ENCODE measurements at regions not wholly inside any gene's neighbourhood (a gene's known extent, or its start where the extent isn't known, plus 50 kb on each side); places are given as distances from the start of the nearest gene placed in this dataset.

DNA sequence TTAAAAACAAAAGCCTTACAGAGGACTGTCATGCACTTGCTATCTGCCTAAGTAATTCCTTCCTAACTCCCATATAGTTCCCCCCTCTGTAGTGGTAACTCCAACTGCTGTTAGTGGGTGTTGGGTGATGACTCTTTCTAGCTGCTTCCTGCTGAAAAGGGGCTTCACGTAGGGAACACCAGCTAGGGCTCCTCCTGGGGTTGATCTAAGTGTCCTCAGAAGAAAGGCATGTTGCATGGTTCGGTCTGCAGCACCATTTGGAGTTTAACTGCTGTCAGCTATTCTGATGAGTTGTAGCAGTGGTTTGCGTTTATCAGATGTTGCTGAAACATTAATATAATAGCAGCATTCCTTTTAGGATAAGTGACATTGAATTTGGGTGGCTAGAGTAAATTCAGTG lies 281.9 kb upstream of the TUSC1 start:
- H3K27me3 Mint-ChIP-seq, result no peaks in the 10 kb centered on the region
- no peak overlapping the region for H3K27ac Mint-ChIP-seq
- no peak overlapping the region for H3K4me3 Mint-ChIP-seq
- DNase-seq (ENCODE audit: extremely low spot score, unreplicated experiment), result no peak
- TF ChIP-seq, protein P1, sequence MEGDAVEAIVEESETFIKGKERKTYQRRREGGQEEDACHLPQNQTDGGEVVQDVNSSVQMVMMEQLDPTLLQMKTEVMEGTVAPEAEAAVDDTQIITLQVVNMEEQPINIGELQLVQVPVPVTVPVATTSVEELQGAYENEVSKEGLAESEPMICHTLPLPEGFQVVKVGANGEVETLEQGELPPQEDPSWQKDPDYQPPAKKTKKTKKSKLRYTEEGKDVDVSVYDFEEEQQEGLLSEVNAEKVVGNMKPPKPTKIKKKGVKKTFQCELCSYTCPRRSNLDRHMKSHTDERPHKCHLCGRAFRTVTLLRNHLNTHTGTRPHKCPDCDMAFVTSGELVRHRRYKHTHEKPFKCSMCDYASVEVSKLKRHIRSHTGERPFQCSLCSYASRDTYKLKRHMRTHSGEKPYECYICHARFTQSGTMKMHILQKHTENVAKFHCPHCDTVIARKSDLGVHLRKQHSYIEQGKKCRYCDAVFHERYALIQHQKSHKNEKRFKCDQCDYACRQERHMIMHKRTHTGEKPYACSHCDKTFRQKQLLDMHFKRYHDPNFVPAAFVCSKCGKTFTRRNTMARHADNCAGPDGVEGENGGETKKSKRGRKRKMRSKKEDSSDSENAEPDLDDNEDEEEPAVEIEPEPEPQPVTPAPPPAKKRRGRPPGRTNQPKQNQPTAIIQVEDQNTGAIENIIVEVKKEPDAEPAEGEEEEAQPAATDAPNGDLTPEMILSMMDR (conservative IDR thresholded peaks at IDR 0.05), result no peak
- H3K4me1 Mint-ChIP-seq (ENCODE audit: unreplicated experiment), result no peaks in the 10 kb centered on the region
- no peaks in the 10 kb centered on the region for H3K36me3 Mint-ChIP-seq
- H3K9me3 Mint-ChIP-seq, result peaks cover 5% of the 10 kb centered on the region

DNA sequence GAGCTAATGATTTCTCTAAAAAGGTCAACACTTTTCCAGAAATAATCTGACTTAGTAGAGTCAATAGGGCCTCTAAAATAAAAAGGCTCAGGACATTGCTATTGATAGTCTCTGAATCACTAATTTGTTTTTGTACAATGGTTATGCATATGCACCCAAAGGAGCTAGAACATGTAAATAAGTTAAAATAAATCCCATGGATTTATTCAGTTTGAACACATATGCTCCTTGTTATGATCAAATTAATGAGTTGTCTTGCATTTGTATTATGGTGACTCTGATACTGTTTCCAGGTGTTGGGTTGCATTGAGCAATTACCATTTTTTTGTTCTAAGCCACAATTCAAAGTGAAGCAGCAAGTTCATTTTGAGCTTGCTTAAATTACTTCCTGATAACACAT lies 276.0 kb upstream of the TUSC1 start:
- Mint-ChIP-seq H3K27ac (no peak overlapping the region), H3K4me3 (no peak overlapping the region), H3K9me3 (no peaks in the 10 kb centered on the region), H3K4me1 (ENCODE audit: unreplicated experiment) (no peaks in the 10 kb centered on the region), H3K27me3 (no peaks in the 10 kb centered on the region), H3K36me3 (no peaks in the 10 kb centered on the region)
- TF ChIP-seq, protein P1 (conservative IDR thresholded peaks at IDR 0.05), result no peak
- no peak for DNase-seq (ENCODE audit: extremely low spot score, unreplicated experiment)

DNA sequence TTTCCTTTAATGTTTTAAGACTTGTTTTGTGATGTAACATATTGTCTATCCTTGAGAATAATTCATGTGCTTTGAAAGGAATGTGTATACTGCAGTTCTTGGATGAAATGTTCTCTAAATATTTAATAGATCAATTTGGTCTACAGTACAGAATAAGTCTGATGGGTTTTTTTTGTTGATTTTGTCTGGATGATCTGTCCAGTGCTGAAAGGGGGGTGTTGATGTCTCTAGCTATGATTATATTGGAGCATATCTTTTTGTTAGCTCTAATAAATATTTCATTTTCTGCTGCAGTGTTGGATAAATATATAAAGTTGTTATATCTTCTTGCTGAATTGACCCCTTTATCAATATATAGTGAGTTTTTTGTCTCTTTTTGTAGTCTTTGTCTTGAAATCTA lies 269.9 kb upstream of the TUSC1 start:
- Mint-ChIP-seq H3K9me3 (peaks cover 9% of the 10 kb centered on the region), H3K36me3 (no peaks in the 10 kb centered on the region), H3K4me1 (ENCODE audit: unreplicated experiment) (no peaks in the 10 kb centered on the region), H3K27me3 (no peaks in the 10 kb centered on the region), H3K4me3 (no peak overlapping the region), H3K27ac (no peak overlapping the region)
- DNase-seq (ENCODE audit: extremely low spot score, unreplicated experiment), result no peak
- TF ChIP-seq, protein P1 (conservative IDR thresholded peaks at IDR 0.05), result no peak

DNA sequence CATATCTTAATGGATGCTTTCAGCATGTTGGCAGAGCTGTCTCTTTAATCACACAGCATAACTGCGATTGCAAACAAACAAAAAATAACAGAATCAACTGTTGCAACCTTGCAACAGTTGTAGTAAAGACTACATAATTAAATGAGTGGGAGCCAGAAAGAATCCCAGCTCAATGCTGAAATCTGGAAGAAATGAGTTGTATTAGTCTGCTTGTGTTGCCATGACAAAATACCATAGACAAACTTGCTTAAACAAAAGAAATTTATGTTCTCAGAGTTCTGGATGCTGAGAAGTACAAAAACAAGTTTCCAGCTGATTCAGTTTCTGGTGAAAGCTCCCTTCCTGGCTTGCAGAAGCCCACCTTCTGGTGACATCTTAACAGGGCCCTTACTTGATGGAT lies 260.9 kb upstream of the TUSC1 start:
- H3K9me3 Mint-ChIP-seq, result no peaks in the 10 kb centered on the region
- TF ChIP-seq, protein P1 (conservative IDR thresholded peaks at IDR 0.05), result no peak
- H3K4me1 Mint-ChIP-seq (ENCODE audit: unreplicated experiment), result no peaks in the 10 kb centered on the region
- H3K27me3 Mint-ChIP-seq, result no peaks in the 10 kb centered on the region
- DNase-seq (ENCODE audit: extremely low spot score, unreplicated experiment), result no peak
- H3K4me3 Mint-ChIP-seq, result no peak overlapping the region
- H3K27ac Mint-ChIP-seq, result no peak overlapping the region
- no peaks in the 10 kb centered on the region for H3K36me3 Mint-ChIP-seq

DNA sequence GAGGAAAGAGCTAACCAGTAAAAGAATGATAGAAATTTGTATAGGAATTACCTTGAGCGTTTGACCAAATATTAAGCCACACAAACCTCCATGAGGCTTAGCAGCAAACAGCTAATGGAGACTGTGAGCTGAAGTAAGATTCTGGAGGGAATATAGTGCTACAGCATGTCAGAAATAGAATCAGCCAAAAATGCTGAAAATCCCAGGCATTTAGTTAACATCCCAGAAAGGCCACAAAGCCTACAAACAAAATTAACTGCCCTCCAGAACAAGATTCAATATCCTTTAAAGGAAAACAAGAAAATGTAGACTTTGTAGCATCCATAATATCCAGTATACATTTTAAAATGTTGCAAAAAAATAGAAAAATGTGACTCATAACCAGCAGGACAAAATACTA lies 257.8 kb upstream of the TUSC1 start:
- TF ChIP-seq, protein P1 (conservative IDR thresholded peaks at IDR 0.05), result no peak
- no peaks in the 10 kb centered on the region for H3K4me1 Mint-ChIP-seq (ENCODE audit: unreplicated experiment)
- no peak overlapping the region for H3K27ac Mint-ChIP-seq
- H3K9me3 Mint-ChIP-seq, result no peaks in the 10 kb centered on the region
- H3K4me3 Mint-ChIP-seq, result no peak overlapping the region
- H3K27me3 Mint-ChIP-seq, result no peaks in the 10 kb centered on the region
- no peak for DNase-seq (ENCODE audit: extremely low spot score, unreplicated experiment)
- no peaks in the 10 kb centered on the region for H3K36me3 Mint-ChIP-seq

DNA sequence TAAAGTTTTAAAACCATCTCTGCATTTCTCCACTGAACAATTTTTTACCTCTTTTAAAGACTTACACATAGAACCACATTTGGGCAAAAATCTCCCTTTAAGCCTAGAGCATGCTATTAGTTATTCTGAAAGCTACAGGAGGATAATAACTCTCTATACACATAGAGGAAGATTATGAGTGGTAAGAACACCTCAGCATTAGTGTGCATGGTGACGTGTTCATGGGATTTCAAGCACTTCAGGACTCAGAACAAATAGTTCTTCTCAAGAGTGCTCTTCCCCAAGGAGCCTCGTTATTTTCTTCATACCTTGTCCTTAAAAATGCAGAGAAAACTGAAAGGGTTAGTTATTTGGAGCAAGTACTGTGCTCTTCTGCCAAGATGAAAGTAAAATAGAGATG lies 256.9 kb upstream of the TUSC1 start:
- Mint-ChIP-seq H3K27ac (no peak overlapping the region), H3K9me3 (no peaks in the 10 kb centered on the region), H3K27me3 (no peaks in the 10 kb centered on the region), H3K4me3 (no peak overlapping the region), H3K36me3 (no peaks in the 10 kb centered on the region), H3K4me1 (ENCODE audit: unreplicated experiment) (no peaks in the 10 kb centered on the region)
- DNase-seq (ENCODE audit: extremely low spot score, unreplicated experiment), result no peak
- TF ChIP-seq, protein P1 (conservative IDR thresholded peaks at IDR 0.05), result no peak
